ENCODE measurements at regions not wholly inside any gene's neighbourhood (a gene's known extent, or its start where the extent isn't known, plus 50 kb on each side); places are given as distances from the start of the nearest gene placed in this dataset.

DNA sequence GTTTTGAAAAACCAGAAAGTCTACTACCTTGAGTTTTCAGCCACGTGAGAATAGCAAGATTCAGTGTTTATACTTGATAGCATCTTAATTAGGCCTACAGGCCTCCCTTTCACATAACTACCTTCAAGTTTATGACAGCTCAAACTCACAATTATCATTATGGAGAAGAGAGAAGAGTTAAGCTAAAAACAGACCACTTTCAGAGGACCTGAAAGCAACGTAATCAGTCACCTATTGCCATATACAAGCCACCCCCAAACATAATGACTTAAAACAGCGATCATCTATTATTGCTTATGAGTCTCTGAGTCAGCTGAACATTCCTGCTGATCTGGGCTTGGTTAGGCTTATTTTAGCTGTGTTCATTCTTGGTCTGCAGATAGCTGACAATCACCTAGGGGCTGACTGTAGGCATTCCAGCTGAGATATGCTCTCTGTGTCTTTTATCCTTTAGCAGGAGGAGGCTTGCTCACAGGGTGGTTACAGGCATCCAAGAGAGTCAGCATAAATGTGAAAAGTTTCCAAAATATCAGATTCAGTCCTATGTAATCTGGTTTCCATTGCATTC, 130.9 kb downstream of the COX7C start:
- no peak for DNase-seq (ENCODE audit: low read depth)
- no peak for TF ChIP-seq CTCF (IDR thresholded peaks at IDR 0.05; ENCODE audit: insufficient read depth, low read depth, low read length)
- no peak overlapping the region for H3K4me3 ChIP-seq (ENCODE audit: low read depth, low read length)

DNA sequence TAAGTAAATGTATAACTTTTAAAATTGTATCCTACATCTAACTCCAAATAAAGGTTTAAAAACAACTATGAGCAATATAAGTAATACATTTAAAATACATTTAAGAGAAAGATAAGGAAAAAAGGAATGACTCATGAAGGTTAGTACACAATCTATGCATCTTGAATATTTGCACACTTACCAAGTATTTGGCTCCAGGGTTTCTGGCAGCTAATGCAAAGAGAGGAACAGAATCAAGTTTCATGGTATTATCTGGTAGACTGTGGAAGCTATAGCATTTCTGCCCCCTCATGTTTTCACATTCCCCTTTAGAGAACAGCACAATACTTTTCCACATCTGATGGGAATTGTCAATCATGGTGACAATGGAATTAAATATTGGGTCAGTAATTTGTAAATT, 132.1 kb downstream of the COX7C start:
- TF ChIP-seq CTCF (IDR thresholded peaks at IDR 0.05; ENCODE audit: insufficient read depth, low read depth, low read length), result no peak
- DNase-seq (ENCODE audit: low read depth), result no peak
- H3K4me3 ChIP-seq (ENCODE audit: low read depth, low read length), result no peak overlapping the region

DNA sequence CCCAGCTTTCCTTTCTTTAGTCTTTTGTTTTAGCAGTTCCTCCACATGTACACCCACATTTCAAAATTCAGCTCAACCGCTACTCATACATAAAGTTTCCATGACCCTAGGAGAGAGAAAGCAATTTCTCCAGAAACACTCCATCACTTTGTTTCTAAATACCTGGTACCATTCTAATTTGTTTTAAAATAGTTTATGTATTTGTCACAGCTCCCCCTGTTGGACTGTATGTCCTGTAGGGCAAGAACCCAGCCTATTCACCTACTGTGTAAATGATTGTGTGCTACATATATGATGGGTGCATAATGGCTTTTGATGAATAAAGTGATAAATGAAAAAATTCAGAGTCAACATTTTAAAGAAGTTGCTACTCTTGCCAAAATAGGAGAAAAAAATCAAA, 139.1 kb downstream of the COX7C start:
- DNase-seq (ENCODE audit: low read depth), result no peak
- H3K4me3 ChIP-seq (ENCODE audit: low read depth, low read length), result no peak overlapping the region
- no peak for TF ChIP-seq CTCF (IDR thresholded peaks at IDR 0.05; ENCODE audit: insufficient read depth, low read depth, low read length)

- no peak overlapping the region for H3K4me3 ChIP-seq (ENCODE audit: low read depth, low read length)
- no peak for TF ChIP-seq CTCF (IDR thresholded peaks at IDR 0.05; ENCODE audit: insufficient read depth, low read depth, low read length)
- DNase-seq (ENCODE audit: low read depth), result no peak
Observed at GRCh38 chr5:86757824-86758223, 140.1 kb downstream of the COX7C start.

DNA sequence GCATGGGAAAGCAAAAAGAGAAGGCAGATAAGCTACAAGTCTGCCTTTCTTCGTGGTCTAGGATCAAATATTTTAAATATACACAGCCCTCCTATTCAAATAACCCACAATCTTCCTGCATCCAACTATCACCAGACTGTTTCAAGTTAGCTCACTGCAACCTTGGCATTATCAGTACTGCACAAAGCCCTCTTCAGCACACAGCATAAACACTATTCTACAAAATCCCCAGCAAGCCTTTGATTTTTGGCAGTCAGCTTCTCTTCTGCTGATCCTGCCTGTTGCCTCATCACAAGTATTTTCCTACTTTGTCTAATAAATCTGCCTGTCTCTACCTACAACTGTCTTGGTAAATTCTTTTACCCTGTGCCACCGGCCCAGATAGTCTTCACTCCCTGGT, 142.9 kb downstream of the COX7C start:
- no peak for DNase-seq (ENCODE audit: low read depth)
- no peak for TF ChIP-seq CTCF (IDR thresholded peaks at IDR 0.05; ENCODE audit: insufficient read depth, low read depth, low read length)
- H3K4me3 ChIP-seq (ENCODE audit: low read depth, low read length), result no peak overlapping the region

DNA sequence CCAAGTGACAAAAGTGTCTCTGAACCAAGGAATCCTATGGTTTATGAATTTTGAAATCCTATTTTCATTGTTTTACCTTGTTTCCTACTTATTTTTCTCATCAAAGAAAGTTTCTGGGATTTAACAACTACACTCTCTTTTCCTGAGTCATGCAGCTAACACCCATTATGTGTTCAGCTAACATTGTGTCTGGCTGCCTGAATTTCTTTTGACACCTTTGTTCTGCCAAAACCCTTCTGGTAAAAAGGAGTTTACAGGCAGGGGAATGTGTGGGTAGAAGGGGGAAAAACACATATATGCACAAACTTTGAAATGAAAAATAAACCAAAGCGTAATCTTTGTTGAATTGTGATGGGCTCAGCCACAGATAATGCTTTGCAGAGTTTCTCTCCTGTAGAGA, 146.2 kb downstream of the COX7C start:
- no peak for DNase-seq (ENCODE audit: low read depth)
- no peak for TF ChIP-seq CTCF (IDR thresholded peaks at IDR 0.05; ENCODE audit: insufficient read depth, low read depth, low read length)
- no peak overlapping the region for H3K4me3 ChIP-seq (ENCODE audit: low read depth, low read length)

- DNase-seq (ENCODE audit: low read depth), result no peak
- no peak overlapping the region for H3K4me3 ChIP-seq (ENCODE audit: low read depth, low read length)
- TF ChIP-seq CTCF (IDR thresholded peaks at IDR 0.05; ENCODE audit: insufficient read depth, low read depth, low read length), result no peak
Observed at GRCh38 chr5:86765778-86766502, 148.2 kb downstream of the COX7C start.

Data from fibroblast of villous mesenchyme (primary cell).